ENCODE measurements at regions not wholly inside any gene's neighbourhood (a gene's known extent, or its start where the extent isn't known, plus 50 kb on each side); places are given as distances from the start of the nearest gene placed in this dataset.

DNA sequence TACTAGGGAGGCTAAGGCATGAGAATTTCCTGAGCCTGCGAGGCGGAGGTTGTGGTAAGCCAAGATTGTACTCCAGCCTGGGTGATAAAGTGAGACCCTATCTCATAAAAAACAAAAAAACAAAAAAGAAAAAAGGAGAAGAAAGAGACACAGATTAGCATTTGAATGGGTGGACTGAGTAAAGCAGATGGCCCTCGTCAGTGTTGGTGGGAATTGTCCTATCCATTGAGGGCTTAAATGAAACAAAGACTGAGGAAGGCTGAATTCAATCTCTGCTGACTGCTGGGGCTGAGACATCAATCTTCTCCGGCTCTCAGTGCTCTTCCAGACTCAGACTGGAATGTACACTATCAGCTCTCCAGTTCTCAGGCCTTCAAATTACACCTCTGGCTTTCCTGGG, 136.8 kb downstream of the SLC7A11 start:
- TF ChIP-seq, protein P1, sequence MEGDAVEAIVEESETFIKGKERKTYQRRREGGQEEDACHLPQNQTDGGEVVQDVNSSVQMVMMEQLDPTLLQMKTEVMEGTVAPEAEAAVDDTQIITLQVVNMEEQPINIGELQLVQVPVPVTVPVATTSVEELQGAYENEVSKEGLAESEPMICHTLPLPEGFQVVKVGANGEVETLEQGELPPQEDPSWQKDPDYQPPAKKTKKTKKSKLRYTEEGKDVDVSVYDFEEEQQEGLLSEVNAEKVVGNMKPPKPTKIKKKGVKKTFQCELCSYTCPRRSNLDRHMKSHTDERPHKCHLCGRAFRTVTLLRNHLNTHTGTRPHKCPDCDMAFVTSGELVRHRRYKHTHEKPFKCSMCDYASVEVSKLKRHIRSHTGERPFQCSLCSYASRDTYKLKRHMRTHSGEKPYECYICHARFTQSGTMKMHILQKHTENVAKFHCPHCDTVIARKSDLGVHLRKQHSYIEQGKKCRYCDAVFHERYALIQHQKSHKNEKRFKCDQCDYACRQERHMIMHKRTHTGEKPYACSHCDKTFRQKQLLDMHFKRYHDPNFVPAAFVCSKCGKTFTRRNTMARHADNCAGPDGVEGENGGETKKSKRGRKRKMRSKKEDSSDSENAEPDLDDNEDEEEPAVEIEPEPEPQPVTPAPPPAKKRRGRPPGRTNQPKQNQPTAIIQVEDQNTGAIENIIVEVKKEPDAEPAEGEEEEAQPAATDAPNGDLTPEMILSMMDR (IDR thresholded peaks at IDR 0.05), result no peak
- TF ChIP-seq POLR2A (IDR thresholded peaks at IDR 0.05), result no peak
